HepG2 (cell line): ENCODE measurements at regions not wholly inside any gene's neighbourhood (a gene's known extent, or its start where the extent isn't known, plus 50 kb on each side); places are given as distances from the start of the nearest gene placed in this dataset.

Experiments used
- ATAC-seq: fragments of 200-7000 bp; cut with Tn5 transposase; 3 replicates; pipeline ENCODE4 v1.9.1; 2020; ENCODE audit warnings: mild to moderate bottlenecking, moderate library complexity
- BruUV-seq: library from RNA; stranded (reverse); fragments of 400-500 nt; replicated peaks from 2 replicates; lab custom pipeline; 2021; lab: Mats Ljungman, UMichigan
- CTCF ChIA-PET: fragments of 300-600 bp; formaldehyde crosslinking; extraction: SDS; loops from one replicate; lab custom pipeline; 2021; ENCODE audit warnings: low total read pairs, inconsistent platforms, low intra/inter-chr PET ratio; lab: Yijun Ruan, JAX
- POLR2A ChIA-PET: fragments of 350-600 bp; sonication (Branson Sonifier 250); formaldehyde crosslinking; loops from one replicate; lab custom pipeline; 2020; ENCODE audit warnings: antibody characterized with exemption, inconsistent platforms; lab: Yijun Ruan, JAX
- DNase-seq: peaks from one replicate; pipeline ENCODE4 v3.0.0-alpha.2; 2015; ENCODE audit warnings: low spot score
- FAIRE-seq: peaks from 3 replicates; lab custom pipeline; 2011; peaks lifted over from hg19 to GRCh38; lab: Jason Lieb, UNC
- H2AFZ ChIP-seq: one replicate; pipeline ENCODE4 v1.6.1; 2011; ENCODE audit warnings: low read length, inconsistent platforms
- H3K27ac ChIP-seq: fragments of 300-600 bp; 3 replicates; pipeline ENCODE4 v1.8.0; 2011; ENCODE audit warnings: mixed run types, mild to moderate bottlenecking, mixed read lengths, low read length, inconsistent platforms; ENCODE audit not compliant: insufficient read depth; ENCODE audit errors: extremely low read length
- H3K27me3 ChIP-seq, 2 experiments: fragments of 200-600 bp in 1 of 2; 2 replicates in 1 of 2; 3 replicates in 1 of 2; pipeline versions ENCODE4 v1.6.0 to v1.8.0; 2011; ENCODE audit warnings: low read length in 2 of 2, mild to moderate bottlenecking in 2 of 2, moderate library complexity in 2 of 2, inconsistent platforms in 1 of 2; ENCODE audit not compliant: insufficient read depth in 2 of 2, control insufficient read depth in 1 of 2
- H3K36me3 ChIP-seq, 2 experiments: fragments of 200-600 bp in 1 of 2; replicated peaks in 1 of 2; 2 replicates in 1 of 2; 3 replicates in 1 of 2; pipeline versions ENCODE4 v1.5.1 to v1.8.0; 2011; ENCODE audit warnings: low read length in 2 of 2, inconsistent platforms in 1 of 2; ENCODE audit not compliant: insufficient read depth in 2 of 2, control insufficient read depth in 1 of 2
- H3K4me1 ChIP-seq: 2 replicates; pipeline ENCODE4 v1.5.1; 2012; ENCODE audit warnings: low read length, inconsistent platforms; ENCODE audit not compliant: insufficient read depth
- H3K4me2 ChIP-seq: 2 replicates; pipeline ENCODE4 v1.6.0; 2011; ENCODE audit warnings: low read depth, low read length, inconsistent platforms
- H3K4me3 ChIP-seq, 3 experiments: fragments of 200-600 bp in 1 of 3; sonication (generic), shearing (Covaris generic) in 1 of 3; replicated peaks in 1 of 3; 2 replicates each; pipeline ENCODE4 v1.5.1; 2011 to 2016; ENCODE audit warnings: low read length in 3 of 3, inconsistent platforms in 2 of 3, low read depth in 2 of 3, mild to moderate bottlenecking in 2 of 3, control low read depth in 1 of 3, mixed read lengths in 1 of 3; ENCODE audit not compliant: insufficient read depth in 1 of 3
- H3K79me2 ChIP-seq: one replicate; pipeline ENCODE4 v1.6.1; 2011; ENCODE audit warnings: low read length, inconsistent platforms; ENCODE audit not compliant: insufficient read depth
- H3K9ac ChIP-seq: 2 replicates; pipeline ENCODE4 v1.6.0; 2011; ENCODE audit warnings: mild to moderate bottlenecking, low read depth, low read length, inconsistent platforms; ENCODE audit not compliant: insufficient read depth
- H3K9me3 ChIP-seq: 2 replicates; pipeline ENCODE4 v1.5.1; 2012; ENCODE audit warnings: mild to moderate bottlenecking, low read length
- H4K20me1 ChIP-seq: 2 replicates; pipeline ENCODE4 v1.6.0; 2011; ENCODE audit warnings: inconsistent platforms, mild to moderate bottlenecking, low read length, moderate library complexity; ENCODE audit not compliant: insufficient read depth
- HNF4A ChIP-seq: sonication (generic); formaldehyde crosslinking; IDR thresholded peaks from 2 replicates; pipeline ENCODE4 v1.4.0; 2020; ENCODE audit warnings: missing genetic modification reagents
- JDP2 ChIP-seq: sonication (generic); formaldehyde crosslinking; IDR thresholded peaks from 2 replicates; pipeline ENCODE4 v1.8.1; 2022; ENCODE audit warnings: missing genetic modification reagents, borderline replicate concordance
- PLRG1 ChIP-seq: fragments of 450-650 bp; conservative IDR thresholded peaks from 2 replicates; pipeline ENCODE4 v1.6.1; 2016
- REXO4 ChIP-seq: sonication (generic); formaldehyde crosslinking; IDR thresholded peaks from 2 replicates; pipeline ENCODE4 v1.8.0; 2022; ENCODE audit warnings: missing genetic modification reagents, mild to moderate bottlenecking, borderline replicate concordance
- SCMH1 ChIP-seq: sonication (generic); formaldehyde crosslinking; IDR thresholded peaks from 2 replicates; pipeline ENCODE4 v1.9.0; 2021; ENCODE audit warnings: missing genetic modification reagents, mild to moderate bottlenecking, borderline replicate concordance
- SRSF9 ChIP-seq: fragments of 200-400 bp; formaldehyde crosslinking; IDR thresholded peaks from 2 replicates; pipeline ENCODE4 v1.6.1; 2018; ENCODE audit warnings: borderline replicate concordance, mild to moderate bottlenecking, low read depth, low read length; ENCODE audit not compliant: insufficient read depth, poor library complexity, severe bottlenecking
- TARDBP ChIP-seq: sonication (generic); formaldehyde crosslinking; IDR thresholded peaks from 2 replicates; pipeline ENCODE4 v1.8.0; 2022; ENCODE audit warnings: mild to moderate bottlenecking, missing genetic modification reagents
- WIZ ChIP-seq: sonication (generic); formaldehyde crosslinking; IDR thresholded peaks from 2 replicates; pipeline ENCODE4 v1.5.1; 2020; ENCODE audit warnings: mild to moderate bottlenecking, missing genetic modification reagents
- ZC3H4 ChIP-seq: sonication (generic); formaldehyde crosslinking; IDR thresholded peaks from 2 replicates; pipeline ENCODE4 v1.4.0; 2020; ENCODE audit warnings: missing genetic modification reagents, borderline replicate concordance
- ZFP36L2 ChIP-seq: sonication (generic); formaldehyde crosslinking; IDR thresholded peaks from 2 replicates; pipeline ENCODE4 v1.4.0; 2020; ENCODE audit warnings: missing genetic modification reagents
- ZNF337 ChIP-seq: sonication (generic); formaldehyde crosslinking; IDR thresholded peaks from 2 replicates; pipeline ENCODE4 v1.5.1; 2020; ENCODE audit warnings: missing genetic modification reagents, low read depth, mild to moderate bottlenecking, borderline replicate concordance
- ZNF350 ChIP-seq: sonication (generic); formaldehyde crosslinking; IDR thresholded peaks from 2 replicates; pipeline ENCODE4 v1.4.0; 2020; ENCODE audit warnings: mild to moderate bottlenecking, low read depth, missing genetic modification reagents, borderline replicate concordance
- ZNF550 ChIP-seq: sonication (generic); formaldehyde crosslinking; IDR thresholded peaks from 2 replicates; pipeline ENCODE4 v1.4.0; 2020; ENCODE audit warnings: mild to moderate bottlenecking, missing genetic modification reagents, borderline replicate concordance
- ZNF678 ChIP-seq: sonication (generic); formaldehyde crosslinking; IDR thresholded peaks from 2 replicates; pipeline ENCODE4 v1.4.0; 2020; ENCODE audit warnings: mild to moderate bottlenecking, missing genetic modification reagents
- WGBS: methylation state at CpG from one replicate; pipeline ENCODE4 v1.1.6; 2017; ENCODE audit warnings: low lambda C conversion rate; 5-methylcytosine and 5-hydroxymethylcytosine counted together
- in situ Hi-C: cut with HindIII; loops from 2 replicates; pipeline ENCODE4 v1.10.0; 2017; ENCODE audit warnings: low pct_unique_long_range_greater_than_20kb; ENCODE audit not compliant: extremely low pct_ligation_motif_present
- intact Hi-C: fragments of 100-400 bp; cut with micrococcal nuclease; formaldehyde crosslinking; loops from one replicate; pipeline ENCODE4 v1.10.0; 2022; ENCODE audit not compliant: unreplicated experiment
- TF ChIP-seq, protein P1 (sequence below): sonication (generic); formaldehyde crosslinking; IDR thresholded peaks from 2 replicates; pipeline ENCODE4 v1.4.0; 2020; ENCODE audit warnings: missing genetic modification reagents, borderline replicate concordance
- TF ChIP-seq, protein P2 (sequence below): IDR thresholded peaks from 2 replicates; pipeline ENCODE4 v1.6.1; 2018; ENCODE audit warnings: missing genetic modification reagents, mild to moderate bottlenecking, missing compliant biosample characterization
- TF ChIP-seq, protein P3 (sequence below): IDR thresholded peaks from 2 replicates; pipeline ENCODE4 v1.6.1; 2016; ENCODE audit warnings: low read depth
- TF ChIP-seq, protein P4 (sequence below): IDR thresholded peaks from 2 replicates; pipeline ENCODE4 v1.6.1; 2016; ENCODE audit warnings: control low read depth
- TF ChIP-seq, protein P5 (sequence below): IDR thresholded peaks from 2 replicates; pipeline ENCODE4 v1.6.1; 2016

DNA sequence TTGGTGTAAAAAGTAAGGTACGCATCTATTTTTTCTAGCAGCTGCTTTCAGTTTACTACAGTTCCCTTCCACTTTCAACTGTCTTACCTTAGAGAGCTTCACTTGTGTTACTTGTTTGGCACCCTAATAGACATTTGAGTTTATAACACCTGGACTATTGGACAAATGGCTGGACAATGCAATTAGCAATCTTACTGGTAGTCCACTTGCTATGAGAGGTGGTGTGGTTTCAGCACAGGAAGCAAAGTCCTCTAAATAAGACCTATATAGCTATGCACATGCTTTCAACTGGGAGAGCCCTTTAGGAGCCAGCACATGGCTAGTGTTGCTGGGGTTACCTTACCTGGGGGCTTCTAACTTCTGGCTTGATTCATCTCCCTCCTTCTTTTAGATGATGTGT lies 119.6 kb upstream of the RANBP3L start (continued):
- TF ChIP-seq, protein P1, sequence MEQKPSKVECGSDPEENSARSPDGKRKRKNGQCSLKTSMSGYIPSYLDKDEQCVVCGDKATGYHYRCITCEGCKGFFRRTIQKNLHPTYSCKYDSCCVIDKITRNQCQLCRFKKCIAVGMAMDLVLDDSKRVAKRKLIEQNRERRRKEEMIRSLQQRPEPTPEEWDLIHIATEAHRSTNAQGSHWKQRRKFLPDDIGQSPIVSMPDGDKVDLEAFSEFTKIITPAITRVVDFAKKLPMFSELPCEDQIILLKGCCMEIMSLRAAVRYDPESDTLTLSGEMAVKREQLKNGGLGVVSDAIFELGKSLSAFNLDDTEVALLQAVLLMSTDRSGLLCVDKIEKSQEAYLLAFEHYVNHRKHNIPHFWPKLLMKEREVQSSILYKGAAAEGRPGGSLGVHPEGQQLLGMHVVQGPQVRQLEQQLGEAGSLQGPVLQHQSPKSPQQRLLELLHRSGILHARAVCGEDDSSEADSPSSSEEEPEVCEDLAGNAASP (CRISPR knock-in tag), result no peak
- TF ChIP-seq PLRG1 (no peak), ZNF678 (CRISPR knock-in tag) (no peak), JDP2 (CRISPR knock-in tag) (no peak)
- TF ChIP-seq, protein P2, sequence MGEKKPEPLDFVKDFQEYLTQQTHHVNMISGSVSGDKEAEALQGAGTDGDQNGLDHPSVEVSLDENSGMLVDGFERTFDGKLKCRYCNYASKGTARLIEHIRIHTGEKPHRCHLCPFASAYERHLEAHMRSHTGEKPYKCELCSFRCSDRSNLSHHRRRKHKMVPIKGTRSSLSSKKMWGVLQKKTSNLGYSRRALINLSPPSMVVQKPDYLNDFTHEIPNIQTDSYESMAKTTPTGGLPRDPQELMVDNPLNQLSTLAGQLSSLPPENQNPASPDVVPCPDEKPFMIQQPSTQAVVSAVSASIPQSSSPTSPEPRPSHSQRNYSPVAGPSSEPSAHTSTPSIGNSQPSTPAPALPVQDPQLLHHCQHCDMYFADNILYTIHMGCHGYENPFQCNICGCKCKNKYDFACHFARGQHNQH, result no peak
- TF ChIP-seq, protein P3, sequence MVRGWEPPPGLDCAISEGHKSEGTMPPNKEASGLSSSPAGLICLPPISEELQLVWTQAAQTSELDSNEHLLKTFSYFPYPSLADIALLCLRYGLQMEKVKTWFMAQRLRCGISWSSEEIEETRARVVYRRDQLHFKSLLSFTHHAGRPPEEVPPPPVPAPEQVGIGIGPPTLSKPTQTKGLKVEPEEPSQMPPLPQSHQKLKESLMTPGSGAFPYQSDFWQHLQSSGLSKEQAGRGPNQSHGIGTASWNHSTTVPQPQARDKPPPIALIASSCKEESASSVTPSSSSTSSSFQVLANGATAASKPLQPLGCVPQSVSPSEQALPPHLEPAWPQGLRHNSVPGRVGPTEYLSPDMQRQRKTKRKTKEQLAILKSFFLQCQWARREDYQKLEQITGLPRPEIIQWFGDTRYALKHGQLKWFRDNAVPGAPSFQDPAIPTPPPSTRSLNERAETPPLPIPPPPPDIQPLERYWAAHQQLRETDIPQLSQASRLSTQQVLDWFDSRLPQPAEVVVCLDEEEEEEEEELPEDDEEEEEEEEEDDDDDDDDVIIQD (CRISPR knock-in tag), result no peak
- TF ChIP-seq, protein P4, sequence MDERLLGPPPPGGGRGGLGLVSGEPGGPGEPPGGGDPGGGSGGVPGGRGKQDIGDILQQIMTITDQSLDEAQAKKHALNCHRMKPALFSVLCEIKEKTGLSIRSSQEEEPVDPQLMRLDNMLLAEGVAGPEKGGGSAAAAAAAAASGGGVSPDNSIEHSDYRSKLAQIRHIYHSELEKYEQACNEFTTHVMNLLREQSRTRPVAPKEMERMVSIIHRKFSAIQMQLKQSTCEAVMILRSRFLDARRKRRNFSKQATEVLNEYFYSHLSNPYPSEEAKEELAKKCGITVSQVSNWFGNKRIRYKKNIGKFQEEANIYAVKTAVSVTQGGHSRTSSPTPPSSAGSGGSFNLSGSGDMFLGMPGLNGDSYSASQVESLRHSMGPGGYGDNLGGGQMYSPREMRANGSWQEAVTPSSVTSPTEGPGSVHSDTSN (CRISPR knock-in tag), result no peak

DNA sequence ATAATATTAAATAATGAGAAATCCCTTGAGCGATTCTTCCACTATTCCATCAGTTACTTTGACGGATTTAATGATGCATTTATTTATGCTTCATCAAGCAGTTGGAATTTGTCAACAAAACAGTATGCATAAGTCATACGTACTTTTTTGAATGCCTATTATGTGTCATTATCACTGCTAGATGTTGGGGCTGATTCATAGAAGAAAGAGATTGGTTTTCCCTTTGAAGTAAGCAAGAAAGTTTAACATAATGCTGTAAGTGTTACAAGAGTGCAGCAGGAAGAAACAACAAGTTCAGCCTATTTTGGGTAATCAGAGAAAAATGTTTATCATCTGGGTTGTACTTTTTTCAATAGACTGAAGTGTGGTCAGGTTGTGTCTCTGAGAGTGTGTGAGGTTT lies 121.2 kb upstream of the RANBP3L start:
- no peak for DNase-seq
- no peak for TF ChIP-seq ZNF337 (CRISPR knock-in tag)
- TF ChIP-seq WIZ (CRISPR knock-in tag), result no peak
- no peak for TF ChIP-seq REXO4 (CRISPR knock-in tag)
- TF ChIP-seq SRSF9, result no peak
- TF ChIP-seq SCMH1 (CRISPR knock-in tag), result no peak
- no peak for TF ChIP-seq ZC3H4
- TF ChIP-seq ZNF550 (CRISPR knock-in tag), result no peak
- no peak for TF ChIP-seq HNF4A (CRISPR knock-in tag)
- TF ChIP-seq TARDBP (CRISPR knock-in tag), result no peak
- TF ChIP-seq, protein P5, sequence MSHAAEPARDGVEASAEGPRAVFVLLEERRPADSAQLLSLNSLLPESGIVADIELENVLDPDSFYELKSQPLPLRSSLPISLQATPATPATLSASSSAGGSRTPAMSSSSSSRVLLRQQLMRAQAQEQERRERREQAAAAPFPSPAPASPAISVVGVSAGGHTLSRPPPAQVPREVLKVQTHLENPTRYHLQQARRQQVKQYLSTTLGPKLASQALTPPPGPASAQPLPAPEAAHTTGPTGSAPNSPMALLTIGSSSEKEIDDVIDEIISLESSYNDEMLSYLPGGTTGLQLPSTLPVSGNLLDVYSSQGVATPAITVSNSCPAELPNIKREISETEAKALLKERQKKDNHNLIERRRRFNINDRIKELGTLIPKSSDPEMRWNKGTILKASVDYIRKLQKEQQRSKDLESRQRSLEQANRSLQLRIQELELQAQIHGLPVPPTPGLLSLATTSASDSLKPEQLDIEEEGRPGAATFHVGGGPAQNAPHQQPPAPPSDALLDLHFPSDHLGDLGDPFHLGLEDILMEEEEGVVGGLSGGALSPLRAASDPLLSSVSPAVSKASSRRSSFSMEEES, result no peak
- TF ChIP-seq ZNF350 (CRISPR knock-in tag), result no peak
- no peak for TF ChIP-seq ZFP36L2 (CRISPR knock-in tag)

More for the DNA sequence above, 121.2 kb upstream of the RANBP3L start:
- ChIA-PET CTCF (no interaction called here), POLR2A (no interaction called here)
- no TSS peak for BruUV-seq
- Histone ChIP-seq H3K4me1 (peaks cover 7% of the 10 kb centered on the region), H3K27ac (no peak overlapping the region), H3K4me2 (no peak overlapping the region), H2AFZ (no peak overlapping the region), H3K4me3 (no peak overlapping the region), H3K79me2 (no peaks in the 10 kb centered on the region), H3K36me3 (no peaks in the 10 kb centered on the region), H4K20me1 (no peaks in the 10 kb centered on the region), H3K27me3 (no peaks in the 10 kb centered on the region), H3K9ac (no peak overlapping the region), H3K9me3 (no peaks in the 10 kb centered on the region)
- in situ Hi-C loops (no loop called here), intact Hi-C loops (no loop called here)
- 1% methylated on average over 3 of the region's 3 CpGs for WGBS
- ATAC-seq, result no peak
- FAIRE-seq, result no peak
